ENCODE measurements at regions not wholly inside any gene's neighbourhood (a gene's known extent, or its start where the extent isn't known, plus 50 kb on each side); places are given as distances from the start of the nearest gene placed in this dataset.

DNA sequence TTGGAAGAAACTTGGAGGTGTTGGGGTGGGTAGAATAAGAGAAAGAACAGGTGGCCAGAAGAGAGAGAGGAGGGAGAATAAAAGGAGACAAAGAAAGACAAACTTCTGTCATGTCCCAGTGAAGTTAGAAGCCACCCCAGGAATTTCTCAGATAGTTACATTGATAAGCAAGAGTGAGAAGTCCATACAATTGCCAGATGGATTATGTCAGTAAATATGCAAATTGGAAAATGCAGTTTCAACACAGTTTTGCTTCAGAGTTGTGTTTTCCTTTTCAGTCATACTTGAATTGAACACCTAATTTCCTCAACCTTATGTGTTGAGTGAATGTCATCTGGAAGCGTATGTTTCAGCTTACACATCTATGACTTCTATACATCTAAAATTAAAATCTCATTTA lies 139.2 kb downstream of the RXFP2 start:
- CTCF ChIA-PET: no interaction called here
- no TSS peak for BruUV-seq (replicated peaks)

More for the DNA sequence above, 139.2 kb downstream of the RXFP2 start:
- TF ChIP-seq FOS (IDR thresholded peaks at IDR 0.05; ENCODE audit: low read depth, low read length) (no peak), CHD1 (IDR thresholded peaks at IDR 0.05; ENCODE audit: low read depth, low read length) (no peak), RAD21 (IDR thresholded peaks at IDR 0.05; ENCODE audit: low read length) (no peak), SMC3 (IDR thresholded peaks at IDR 0.05; ENCODE audit: low read depth, low read length) (no peak)
- TF ChIP-seq, protein P1, sequence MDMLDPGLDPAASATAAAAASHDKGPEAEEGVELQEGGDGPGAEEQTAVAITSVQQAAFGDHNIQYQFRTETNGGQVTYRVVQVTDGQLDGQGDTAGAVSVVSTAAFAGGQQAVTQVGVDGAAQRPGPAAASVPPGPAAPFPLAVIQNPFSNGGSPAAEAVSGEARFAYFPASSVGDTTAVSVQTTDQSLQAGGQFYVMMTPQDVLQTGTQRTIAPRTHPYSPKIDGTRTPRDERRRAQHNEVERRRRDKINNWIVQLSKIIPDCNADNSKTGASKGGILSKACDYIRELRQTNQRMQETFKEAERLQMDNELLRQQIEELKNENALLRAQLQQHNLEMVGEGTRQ (IDR thresholded peaks at IDR 0.05; ENCODE audit: low read depth, low read length): no peak
- TF ChIP-seq, protein P2, sequence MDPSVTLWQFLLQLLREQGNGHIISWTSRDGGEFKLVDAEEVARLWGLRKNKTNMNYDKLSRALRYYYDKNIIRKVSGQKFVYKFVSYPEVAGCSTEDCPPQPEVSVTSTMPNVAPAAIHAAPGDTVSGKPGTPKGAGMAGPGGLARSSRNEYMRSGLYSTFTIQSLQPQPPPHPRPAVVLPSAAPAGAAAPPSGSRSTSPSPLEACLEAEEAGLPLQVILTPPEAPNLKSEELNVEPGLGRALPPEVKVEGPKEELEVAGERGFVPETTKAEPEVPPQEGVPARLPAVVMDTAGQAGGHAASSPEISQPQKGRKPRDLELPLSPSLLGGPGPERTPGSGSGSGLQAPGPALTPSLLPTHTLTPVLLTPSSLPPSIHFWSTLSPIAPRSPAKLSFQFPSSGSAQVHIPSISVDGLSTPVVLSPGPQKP (IDR thresholded peaks at IDR 0.05; ENCODE audit: borderline replicate concordance, low read depth, low read length): no peak
- Histone ChIP-seq H4K20me1 (ENCODE audit: insufficient read depth, low read length) (no peaks in the 10 kb centered on the region), H3K9me1 (ENCODE audit: insufficient read depth, low read length) (no peaks in the 10 kb centered on the region), H4K5ac (ENCODE audit: low read depth, low read length) (no peak overlapping the region), H2BK5ac (ENCODE audit: low read depth, low read length, poor library complexity, severe bottlenecking) (no peak overlapping the region), H3K36me3 (ENCODE audit: control insufficient read depth, insufficient read depth, low read length) (no peaks in the 10 kb centered on the region), H3K56ac (ENCODE audit: extremely low read depth, insufficient read depth, low read length) (no peak overlapping the region), H3K4ac (ENCODE audit: low read depth, low read length) (no peak overlapping the region), H3K27ac (ENCODE audit: insufficient read depth, low read length) (no peak overlapping the region), H2AK5ac (ENCODE audit: low read depth, low read length) (no peak overlapping the region), H3K27me3 (ENCODE audit: control insufficient read depth, insufficient read depth, low read length) (peaks cover 2% of the 10 kb centered on the region), H2BK20ac (ENCODE audit: low read depth, low read length) (no peak overlapping the region), H3K14ac (replicated peaks; ENCODE audit: low read depth, low read length) (no peak overlapping the region), H3K9ac (ENCODE audit: low read depth, low read length) (no peak overlapping the region), H2AK9ac (replicated peaks; ENCODE audit: low read depth, low read length, poor library complexity) (no peak overlapping the region), H2BK120ac (ENCODE audit: low read depth, low read length) (no peak overlapping the region), H3K4me3 (ENCODE audit: insufficient read depth, low read depth, low read length) (no peak overlapping the region), H3K9me3 (ENCODE audit: control insufficient read depth, insufficient read depth, low read length) (no peaks in the 10 kb centered on the region), H2AFZ (replicated peaks; ENCODE audit: low read length, poor library complexity) (no peak overlapping the region), H4K8ac (ENCODE audit: low read depth in 2 of 2, low read length in 2 of 2) (no peak overlapping the region), H3K18ac (ENCODE audit: low read depth, low read length) (no peak overlapping the region), H3K23ac (ENCODE audit: low read depth, low read length) (no peak overlapping the region), H4K91ac (ENCODE audit: insufficient read depth, low read depth, low read length) (no peak overlapping the region), H2BK15ac (ENCODE audit: low read depth, low read length) (no peak overlapping the region), H3K79me1 (ENCODE audit: low read depth in 1 of 2, low read length in 2 of 2) (no peaks in the 10 kb centered on the region), H3K4me1 (ENCODE audit: control insufficient read depth, insufficient read depth, low read length) (no peaks in the 10 kb centered on the region), H3K4me2 (ENCODE audit: low read depth, low read length) (no peak overlapping the region)
- POLR2A ChIA-PET (ENCODE audit: unreplicated experiment): no interaction called here
- dilution Hi-C loops (cut with HindIII; ENCODE audit: low sequenced_read_pairs, unreplicated experiment): no loop called here
- no peak for ATAC-seq (ENCODE audit: low read depth)
- DNase-seq: no peak
- WGBS, 2 experiments (ENCODE audit: extremely low coverage in 2 of 2, insufficient read length in 1 of 2): no CpG with 5 or more reads among the region's 1 CpG
- intact Hi-C loops (cut with micrococcal nuclease): no loop called here
- in situ Hi-C loops (cut with MboI; ENCODE audit: low sequenced_read_pairs): no loop called here
